ENCODE measurements at regions not wholly inside any gene's neighbourhood (a gene's known extent, or its start where the extent isn't known, plus 50 kb on each side); places are given as distances from the start of the nearest gene placed in this dataset.
A peak's percentile ranks its signal among the peaks of the same experiment; 100 is the strongest.

GRCh38 chr3:71891483-71891882 lies 106.5 kb upstream of the PROK2 start:
- DNase-seq, result no peak
- no peak for TF ChIP-seq CTCF (IDR thresholded peaks at IDR 0.05)
- peak overlapping the region in 1 of 2 donors; percentile 53 for H3K4me3 Mint-ChIP-seq

GRCh38 chr3:71890356-71890931 lies 105.5 kb upstream of the PROK2 start:
- Mint-ChIP-seq H3K36me3 (no peaks in the 10 kb centered on the region), H3K4me3 (no peak overlapping the region), H3K9me3 (peaks cover 2 to 6% (median 4%) of the 10 kb centered on the region in 7 donors), H3K27ac (no peak overlapping the region), H3K4me1 (peaks cover 11% of the 10 kb centered on the region), H3K27me3 (ENCODE audit: low read depth in 3 of 3) (peaks cover 69 to 86% (median 81%) of the 10 kb centered on the region in 3 donors)
- Histone ChIP-seq H3K4me1 (ENCODE audit: control insufficient read depth in 1 of 2, insufficient read depth in 2 of 2, low read length in 2 of 2) (peaks cover 4 to 8% of the 10 kb centered on the region in 2 donors), H3K36me3 (replicated peaks in 1 of 2; ENCODE audit: control insufficient read depth in 1 of 2, insufficient read depth in 2 of 2, low read length in 2 of 2) (no peaks in the 10 kb centered on the region), H3K4me3 (replicated peaks in 1 of 3; ENCODE audit: low read depth in 2 of 3, low read length in 3 of 3) (no peak overlapping the region), H3K9ac (ENCODE audit: insufficient read depth, low read length, poor library complexity, severe bottlenecking) (no peak overlapping the region), H3K9me3 (replicated peaks in 1 of 2; ENCODE audit: control insufficient read depth in 1 of 2, insufficient read depth in 1 of 2, low read length in 2 of 2) (peaks cover 2 to 7% of the 10 kb centered on the region in 2 donors), H2AFZ (ENCODE audit: insufficient read depth, low read depth, low read length, poor library complexity, severe bottlenecking) (no peak overlapping the region), H4K20me1 (ENCODE audit: insufficient read depth, low read length) (no peaks in the 10 kb centered on the region), H3K27me3 (ENCODE audit: control insufficient read depth in 2 of 2, insufficient read depth in 2 of 2, low read length in 2 of 2) (peaks cover 42 to 86% of the 10 kb centered on the region in 2 donors), H3K79me2 (ENCODE audit: insufficient read depth, low read length) (no peaks in the 10 kb centered on the region), H3K4me2 (replicated peaks; ENCODE audit: extremely low read depth, low read length, poor library complexity, severe bottlenecking) (no peak overlapping the region), H3K27ac (ENCODE audit: low read depth in 1 of 2, low read length in 2 of 2) (no peak overlapping the region)
- intact Hi-C loops (cut with micrococcal nuclease), result no loop called here
- 92% methylated on average over 4 of the region's 4 CpGs for WGBS (ENCODE audit: insufficient coverage)
- no peak for TF ChIP-seq CTCF (IDR thresholded peaks at IDR 0.05)
- DNase-seq, result no peak

More at GRCh38 chr3:71891483-71891882, 106.5 kb upstream of the PROK2 start:
- H3K4me2 ChIP-seq (replicated peaks; ENCODE audit: extremely low read depth, low read length, poor library complexity, severe bottlenecking), result no peak overlapping the region
- peaks cover 72 to 87% (median 85%) of the 10 kb centered on the region in 3 donors for H3K27me3 Mint-ChIP-seq (ENCODE audit: low read depth in 3 of 3)
- intact Hi-C loops (cut with micrococcal nuclease), result no loop called here
- H3K9ac ChIP-seq (ENCODE audit: insufficient read depth, low read length, poor library complexity, severe bottlenecking), result no peak overlapping the region
- no peak overlapping the region for H3K4me3 ChIP-seq (replicated peaks in 1 of 3; ENCODE audit: low read depth in 2 of 3, low read length in 3 of 3)
- peaks cover 5 to 11% of the 10 kb centered on the region in 2 donors for H3K9me3 ChIP-seq (replicated peaks in 1 of 2; ENCODE audit: control insufficient read depth in 1 of 2, insufficient read depth in 1 of 2, low read length in 2 of 2)
- no peaks in the 10 kb centered on the region for H3K36me3 Mint-ChIP-seq
- peaks cover 45 to 91% of the 10 kb centered on the region in 2 donors for H3K27me3 ChIP-seq (ENCODE audit: control insufficient read depth in 2 of 2, insufficient read depth in 2 of 2, low read length in 2 of 2)
- peaks cover 8 to 14% of the 10 kb centered on the region in 2 donors for H3K4me1 ChIP-seq (ENCODE audit: control insufficient read depth in 1 of 2, insufficient read depth in 2 of 2, low read length in 2 of 2)
- H3K4me1 Mint-ChIP-seq, result peaks cover 16% of the 10 kb centered on the region
- H2AFZ ChIP-seq (ENCODE audit: insufficient read depth, low read depth, low read length, poor library complexity, severe bottlenecking), result no peak overlapping the region
- no peaks in the 10 kb centered on the region for H3K79me2 ChIP-seq (ENCODE audit: insufficient read depth, low read length)
- H3K36me3 ChIP-seq (replicated peaks in 1 of 2; ENCODE audit: control insufficient read depth in 1 of 2, insufficient read depth in 2 of 2, low read length in 2 of 2), result no peaks in the 10 kb centered on the region
- H3K9me3 Mint-ChIP-seq, result peaks cover 4 to 11% (median 10%) of the 10 kb centered on the region in 7 donors
- H3K27ac Mint-ChIP-seq, result peak overlapping the region in 1 of 7 donors; percentile 66
- H4K20me1 ChIP-seq (ENCODE audit: insufficient read depth, low read length), result no peaks in the 10 kb centered on the region
- no peak overlapping the region for H3K27ac ChIP-seq (ENCODE audit: low read depth in 1 of 2, low read length in 2 of 2)
